ENCODE measurements at regions not wholly inside any gene's neighbourhood (a gene's known extent, or its start where the extent isn't known, plus 50 kb on each side); places are given as distances from the start of the nearest gene placed in this dataset.

- Histone ChIP-seq H3K9me3 (no peaks in the 10 kb centered on the region), H3K4me3 (no peak overlapping the region), H3K36me3 (ENCODE audit: low read depth) (no peaks in the 10 kb centered on the region), H3K4me1 (ENCODE audit: low read depth) (no peaks in the 10 kb centered on the region)
- intact Hi-C loops (cut with DNase I, micrococcal nuclease): no loop called here
- no peak for ATAC-seq
- no peak for DNase-seq
- no peak for TF ChIP-seq CTCF (IDR thresholded peaks at IDR 0.05)
Observed at GRCh38 chr3:163936543-163936942, 1141.8 kb downstream of the SI start.

DNA sequence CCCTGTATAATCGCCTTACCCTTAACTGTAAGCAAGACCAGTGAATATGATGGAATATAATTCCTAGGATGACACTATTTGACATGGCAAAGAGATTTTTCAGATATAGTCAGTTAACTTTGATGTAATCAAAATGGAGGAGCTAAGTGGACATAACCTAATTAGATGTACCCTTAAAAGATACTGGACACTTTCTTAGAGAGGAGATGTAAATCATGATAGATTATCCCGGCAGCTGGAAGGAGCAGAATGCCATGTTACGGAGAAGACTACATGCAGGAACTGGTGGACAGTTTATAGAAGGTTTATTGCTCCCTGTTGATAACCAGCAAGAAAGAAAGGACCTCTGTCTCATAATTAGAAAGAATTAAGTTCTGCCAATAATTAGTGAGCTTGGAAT lies 1142.9 kb downstream of the SI start:
- DNase-seq (no peak), ATAC-seq (no peak)
- no peak for TF ChIP-seq CTCF (IDR thresholded peaks at IDR 0.05)
- Histone ChIP-seq H3K4me3 (no peak overlapping the region), H3K9me3 (no peaks in the 10 kb centered on the region), H3K4me1 (ENCODE audit: low read depth) (no peaks in the 10 kb centered on the region), H3K36me3 (ENCODE audit: low read depth) (no peaks in the 10 kb centered on the region)
- intact Hi-C loops (cut with DNase I, micrococcal nuclease): no loop called here

DNA sequence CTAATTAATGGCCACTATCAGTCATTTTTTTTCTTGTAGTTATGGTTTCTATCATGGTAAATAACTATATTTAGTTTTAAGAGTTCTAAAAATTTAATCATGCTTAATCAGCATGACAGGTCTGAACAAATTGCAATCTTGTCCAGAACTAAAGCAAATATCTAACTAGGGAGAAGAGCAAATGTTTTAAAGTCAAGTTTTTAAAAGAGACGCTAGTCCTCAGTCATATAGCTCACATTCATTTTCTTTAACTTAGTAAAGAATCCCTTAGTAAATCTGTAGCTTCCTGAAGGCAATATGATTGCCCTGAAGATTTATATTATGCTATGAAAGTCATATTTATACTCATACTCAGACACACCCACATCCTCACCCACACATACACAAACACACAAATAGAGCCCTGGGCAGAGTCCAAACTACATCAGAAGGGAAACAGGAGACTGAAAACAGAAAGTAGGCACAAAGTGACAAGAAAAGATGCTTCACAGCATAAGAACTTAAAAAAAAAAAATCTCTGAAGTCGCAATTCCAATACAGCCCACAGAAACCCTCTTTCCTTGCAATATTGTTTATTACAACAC lies 1149.1 kb downstream of the SI start:
- H3K36me3 ChIP-seq (ENCODE audit: low read depth): no peaks in the 10 kb centered on the region
- ATAC-seq (peak; percentile 99), DNase-seq (peak in 1 of 3 donors; percentile 88)
- no peak overlapping the region for H3K4me3 ChIP-seq
- H3K9me3 ChIP-seq: no peaks in the 10 kb centered on the region
- TF ChIP-seq CTCF (IDR thresholded peaks at IDR 0.05): no peak
- H3K4me1 ChIP-seq (ENCODE audit: low read depth): no peaks in the 10 kb centered on the region
- intact Hi-C loops (cut with DNase I, micrococcal nuclease): no loop called here

- no peaks in the 10 kb centered on the region for H3K36me3 ChIP-seq (ENCODE audit: low read depth)
- intact Hi-C loops (cut with DNase I, micrococcal nuclease): no loop called here
- H3K4me3 ChIP-seq: no peak overlapping the region
- no peak for TF ChIP-seq CTCF (IDR thresholded peaks at IDR 0.05)
- DNase-seq: no peak
- no peak for ATAC-seq
- H3K4me1 ChIP-seq (ENCODE audit: low read depth): no peaks in the 10 kb centered on the region
- no peaks in the 10 kb centered on the region for H3K9me3 ChIP-seq
Observed at GRCh38 chr3:163927521-163927920, 1150.8 kb downstream of the SI start.

DNA sequence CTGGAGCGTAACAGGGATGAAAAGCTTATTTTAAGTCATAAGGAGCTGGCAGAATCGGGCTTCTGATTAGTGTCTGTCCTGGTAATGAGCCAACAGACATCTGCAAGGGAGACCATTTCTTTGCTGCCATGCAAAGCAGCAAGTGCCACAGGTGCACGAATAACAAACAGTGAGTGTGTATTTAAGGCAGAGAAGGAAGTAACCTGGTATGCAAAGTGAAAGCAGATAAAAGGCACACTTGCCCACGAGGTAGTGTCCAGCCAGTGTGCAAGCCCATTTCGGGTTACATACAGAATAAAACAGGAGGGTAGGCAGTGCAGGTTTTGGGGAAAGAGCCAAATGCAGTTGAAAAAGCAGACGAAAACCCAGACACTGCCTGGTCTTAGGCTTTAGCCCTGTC lies 1153.7 kb downstream of the SI start:
- ATAC-seq: peak; percentile 87
- no peak for TF ChIP-seq CTCF (IDR thresholded peaks at IDR 0.05)
- no peaks in the 10 kb centered on the region for H3K36me3 ChIP-seq (ENCODE audit: low read depth)
- H3K9me3 ChIP-seq: no peaks in the 10 kb centered on the region
- DNase-seq: peak in 2 of 3 donors; percentile 25 to 41
- intact Hi-C loops (cut with DNase I, micrococcal nuclease): no loop called here
- no peaks in the 10 kb centered on the region for H3K4me1 ChIP-seq (ENCODE audit: low read depth)
- no peak overlapping the region for H3K4me3 ChIP-seq

DNA sequence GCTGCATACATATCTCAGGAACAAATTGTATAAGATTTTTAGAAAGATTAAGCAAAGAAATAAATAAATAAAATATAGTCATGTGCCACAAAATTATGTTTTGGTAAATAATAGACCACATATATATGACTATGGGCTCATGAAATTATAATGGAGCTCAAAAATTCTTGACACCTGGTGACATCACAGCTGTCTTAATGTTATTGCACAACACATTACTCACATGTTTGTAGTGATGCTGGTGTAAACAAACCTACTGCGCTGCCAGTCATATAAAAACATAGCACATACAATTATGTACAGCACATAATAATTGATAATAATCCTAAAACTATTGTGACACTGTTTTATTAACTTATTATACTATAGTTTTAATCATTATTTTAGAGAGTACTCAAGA lies 1159.1 kb downstream of the SI start:
- Histone ChIP-seq H3K4me3 (no peak overlapping the region), H3K9me3 (no peaks in the 10 kb centered on the region), H3K36me3 (ENCODE audit: low read depth) (no peaks in the 10 kb centered on the region), H3K4me1 (ENCODE audit: low read depth) (no peaks in the 10 kb centered on the region)
- no peak for ATAC-seq
- no peak for DNase-seq
- TF ChIP-seq CTCF (IDR thresholded peaks at IDR 0.05): no peak
- intact Hi-C loops (cut with DNase I, micrococcal nuclease): no loop called here
